ENCODE measurements at regions not wholly inside any gene's neighbourhood (a gene's known extent, or its start where the extent isn't known, plus 50 kb on each side); places are given as distances from the start of the nearest gene placed in this dataset.

GRCh38 chr9:117945286-117945685 is 241.1 kb downstream of the TLR4 start:
- FAIRE-seq, result no peak

DNA sequence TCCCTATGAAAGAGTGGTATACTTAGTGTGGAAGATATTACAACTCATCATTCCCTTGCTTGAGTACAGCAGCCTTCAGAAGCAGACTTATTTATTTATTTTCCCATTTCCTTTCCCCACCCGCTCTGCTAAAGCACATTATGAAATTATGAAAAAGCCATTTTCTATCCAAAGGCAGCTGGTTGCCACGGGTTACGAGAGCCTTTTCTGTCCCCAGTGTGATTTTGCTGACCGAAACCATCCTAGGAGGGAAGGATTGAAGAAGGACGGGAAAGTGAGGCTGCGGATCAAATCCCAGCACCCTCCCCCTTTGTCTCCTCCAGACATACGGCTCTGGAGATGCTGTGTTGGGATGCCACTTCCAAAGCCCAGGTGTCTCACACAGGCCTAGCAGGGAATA is 246.9 kb downstream of the TLR4 start:
- no peak for FAIRE-seq

- FAIRE-seq, result no peak
Observed at GRCh38 chr9:117952581-117952980, 248.4 kb downstream of the TLR4 start.

DNA sequence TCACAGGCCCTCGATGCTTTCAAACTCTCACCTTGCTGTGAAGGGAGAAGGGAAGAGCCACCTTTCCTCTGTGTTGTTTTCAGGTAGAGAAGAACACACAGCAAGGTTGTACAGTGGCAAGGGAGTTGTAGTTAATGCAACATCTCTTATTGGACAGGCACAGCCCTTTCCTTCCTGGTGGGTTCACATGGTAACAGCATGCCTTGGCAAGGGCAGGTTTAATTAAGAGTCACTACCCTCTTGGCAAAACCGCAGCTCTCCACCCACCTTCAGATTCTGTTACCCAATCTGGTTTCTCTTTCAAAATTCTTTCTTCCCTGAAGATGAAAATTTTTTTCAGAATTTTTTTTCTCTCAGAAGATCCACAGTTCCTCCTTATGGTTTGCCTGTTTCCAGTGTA is 253.1 kb downstream of the TLR4 start:
- no peak for FAIRE-seq

- no peak for FAIRE-seq
Observed at GRCh38 chr9:117958726-117959125, 254.5 kb downstream of the TLR4 start.

- FAIRE-seq, result no peak
Observed at GRCh38 chr9:117963493-117964090, 259.4 kb downstream of the TLR4 start.

- FAIRE-seq, result no peak
Observed at GRCh38 chr9:117970276-117971050, 266.3 kb downstream of the TLR4 start.

- no peak for FAIRE-seq
Observed at GRCh38 chr9:117974108-117974507, 269.9 kb downstream of the TLR4 start.

DNA sequence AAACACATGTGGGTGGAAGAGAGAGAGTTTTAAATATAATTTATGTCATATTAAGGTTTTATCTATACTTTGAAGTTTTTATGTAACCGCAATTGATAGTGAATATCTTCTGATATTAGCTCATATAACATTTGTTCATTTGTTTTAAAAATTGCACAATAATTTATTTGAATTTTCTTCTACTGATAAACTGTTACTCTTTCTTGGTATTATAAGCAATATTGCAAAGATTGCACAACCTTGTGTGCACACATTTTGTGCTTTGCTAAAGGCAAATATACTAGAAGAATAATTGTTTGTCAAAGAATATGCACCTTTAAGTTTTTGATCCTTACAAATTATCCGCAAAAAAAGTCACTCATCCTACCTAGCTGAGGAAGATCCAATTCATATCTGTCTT is 275.7 kb downstream of the TLR4 start:
- FAIRE-seq, result no peak

DNA sequence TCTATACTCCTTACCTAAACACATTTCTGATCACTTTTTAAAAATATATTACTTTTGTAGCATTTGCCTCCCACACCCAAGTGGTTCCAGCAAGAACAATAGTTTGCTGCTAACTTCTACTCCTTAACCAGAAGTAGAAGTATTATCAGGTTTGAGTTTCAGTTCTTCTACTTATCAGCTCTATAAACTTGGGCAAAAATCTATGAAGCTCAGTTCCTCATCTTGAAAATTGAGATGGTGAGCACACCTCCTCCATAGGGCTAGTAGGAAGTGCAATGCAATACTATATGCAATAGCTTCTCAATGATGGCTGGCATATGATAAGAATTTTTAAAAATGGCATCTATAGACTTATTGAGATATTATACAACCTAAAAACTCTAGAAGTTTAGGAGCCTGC is 283.7 kb downstream of the TLR4 start:
- FAIRE-seq, result no peak

DNA sequence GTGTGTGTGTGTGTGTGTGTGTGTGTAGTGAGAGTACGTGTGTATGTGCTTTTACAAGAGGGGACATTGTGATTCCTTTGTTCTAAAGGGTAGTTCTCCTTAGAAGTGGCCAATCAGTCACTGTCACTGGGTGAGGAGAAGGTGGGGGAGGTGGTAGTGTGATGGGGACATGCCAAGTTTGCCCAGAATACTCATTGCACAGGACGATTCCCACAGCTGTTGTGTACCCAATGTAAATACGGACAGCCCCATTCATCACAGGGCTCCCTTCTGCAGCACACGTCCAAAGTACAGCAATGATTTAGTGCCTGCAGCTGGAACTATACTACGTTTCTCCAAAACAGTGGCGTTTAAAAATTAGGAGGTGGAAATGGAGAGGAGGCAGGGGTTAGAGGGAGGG is 287.8 kb downstream of the TLR4 start:
- FAIRE-seq, result no peak

- no peak for FAIRE-seq
Observed at GRCh38 chr9:118000581-118000980, 296.4 kb downstream of the TLR4 start.

DNA sequence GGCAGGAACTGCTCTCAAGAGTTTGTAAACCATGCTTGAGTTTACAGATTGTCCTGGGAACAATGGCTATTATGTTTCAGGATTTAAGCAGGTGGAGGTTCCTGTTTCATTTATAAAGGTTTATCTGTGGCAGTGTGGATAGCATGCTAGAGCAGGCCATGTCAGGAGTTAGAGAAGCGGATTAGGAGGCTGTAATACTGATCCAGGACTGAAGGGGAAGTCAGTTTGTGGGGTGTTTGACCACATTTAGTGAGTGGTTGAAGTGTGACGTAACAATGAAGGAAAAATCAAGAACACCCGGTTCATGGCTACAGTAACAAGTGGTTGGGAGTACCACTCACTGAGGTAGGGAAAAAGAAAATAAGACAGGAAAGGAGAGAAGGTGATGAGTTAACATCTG is 299.0 kb downstream of the TLR4 start:
- no peak for FAIRE-seq

- no peak for FAIRE-seq
Observed at GRCh38 chr9:118008246-118008645, 304.0 kb downstream of the TLR4 start.

DNA sequence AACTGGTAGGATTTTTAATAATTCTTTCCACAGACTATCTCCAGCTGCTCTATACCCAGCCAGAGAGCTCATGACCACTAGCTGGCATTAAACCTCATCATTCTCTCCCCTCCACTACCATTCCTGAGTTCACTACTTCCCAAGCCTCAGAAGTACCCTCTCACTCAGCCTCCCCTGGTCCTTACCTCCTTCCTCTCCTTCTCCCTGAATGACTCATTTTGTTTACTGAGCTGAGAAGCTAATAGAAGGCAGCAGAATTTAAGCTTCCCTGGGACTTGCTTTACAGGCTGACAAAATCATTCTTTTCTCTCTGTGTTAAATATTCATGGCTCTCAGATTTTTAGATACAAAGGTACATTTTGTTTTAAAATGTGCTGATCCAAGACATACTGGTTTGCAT is 305.4 kb downstream of the TLR4 start:
- FAIRE-seq, result no peak

DNA sequence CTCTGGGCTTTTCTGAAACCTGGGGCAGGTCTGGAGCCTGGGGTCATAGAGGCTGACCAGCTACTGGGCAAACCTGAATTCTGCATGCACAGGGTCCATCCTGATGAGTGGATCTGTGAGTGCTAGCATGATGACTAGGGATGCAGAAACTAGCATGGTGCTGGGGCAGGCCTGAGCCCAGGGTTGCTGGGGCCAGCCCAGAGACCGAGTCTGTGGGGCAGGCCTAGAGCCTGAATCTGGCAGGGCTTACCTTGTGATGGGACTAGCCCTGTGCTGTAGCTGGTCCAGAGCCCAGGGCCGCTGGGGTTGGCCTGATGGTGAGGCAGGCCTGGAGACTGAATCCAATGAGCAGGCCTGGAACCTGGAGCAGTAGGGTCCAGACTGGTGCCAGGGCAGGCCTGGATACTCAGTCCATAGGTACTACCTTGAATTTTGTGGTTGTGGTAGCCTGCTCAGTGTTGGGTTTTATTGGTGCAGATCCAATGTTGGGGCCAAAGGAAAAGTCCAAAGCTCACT is 313.5 kb downstream of the TLR4 start:
- no peak for FAIRE-seq

DNA sequence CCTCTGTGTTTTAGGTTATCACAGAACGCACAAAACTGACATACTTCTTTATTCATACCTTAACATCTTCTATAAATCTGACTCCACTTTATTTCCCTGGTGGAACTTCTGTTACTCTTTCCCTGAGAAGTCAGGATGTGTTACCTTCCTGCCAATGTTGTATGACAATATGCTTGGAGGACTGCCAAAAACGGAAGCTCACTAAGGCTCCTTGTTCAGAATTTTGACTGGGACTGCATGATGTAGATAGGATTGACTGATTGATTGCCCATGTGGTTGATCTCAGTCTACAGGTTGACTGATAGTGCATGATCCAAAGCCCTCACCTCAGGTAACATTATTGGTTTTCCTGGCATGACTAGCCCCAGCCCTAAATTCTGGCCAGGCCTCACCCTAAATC is 319.4 kb downstream of the TLR4 start:
- FAIRE-seq, result no peak

DNA sequence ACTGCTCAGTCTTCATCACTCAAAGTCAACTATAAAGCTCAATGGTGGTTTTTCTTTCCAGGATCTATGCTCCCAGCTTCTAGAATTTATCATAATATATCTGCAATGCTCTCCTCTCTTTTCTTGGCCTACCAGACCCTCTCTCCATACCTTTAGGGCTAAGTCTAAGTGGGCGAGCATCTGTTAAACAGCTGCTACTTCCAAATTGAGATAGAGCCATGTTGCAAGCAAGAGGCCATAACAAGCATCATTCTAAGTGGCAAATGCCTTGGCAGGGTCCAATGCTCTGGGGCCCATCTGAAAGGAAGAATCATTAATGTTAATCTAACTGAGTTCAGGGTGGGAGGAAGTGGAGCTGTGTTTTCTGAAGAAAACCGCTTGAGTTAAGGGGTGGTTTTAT is 324.0 kb downstream of the TLR4 start:
- no peak for FAIRE-seq

DNA sequence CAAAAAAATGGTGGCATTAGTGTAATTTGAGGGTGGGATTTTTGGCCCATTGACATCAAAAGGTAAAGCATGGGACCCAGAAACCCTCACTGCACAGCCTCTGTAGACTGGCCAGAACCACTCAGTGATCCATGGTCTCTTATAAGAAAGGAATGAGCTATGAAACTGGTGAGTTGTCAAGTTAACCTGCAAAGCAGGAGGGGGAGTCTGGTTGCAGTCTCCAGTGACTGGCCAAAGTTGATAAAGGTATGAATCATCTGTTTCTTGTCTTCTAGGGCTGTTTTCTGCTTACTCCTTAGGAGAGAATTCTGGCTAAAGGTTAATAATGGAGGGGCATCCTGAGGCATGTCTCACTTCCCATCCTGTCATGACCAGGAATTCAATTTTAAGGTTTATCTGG is 325.2 kb downstream of the TLR4 start:
- no peak for FAIRE-seq

- no peak for FAIRE-seq
Observed at GRCh38 chr9:118034701-118035100, 330.5 kb downstream of the TLR4 start.

DNA sequence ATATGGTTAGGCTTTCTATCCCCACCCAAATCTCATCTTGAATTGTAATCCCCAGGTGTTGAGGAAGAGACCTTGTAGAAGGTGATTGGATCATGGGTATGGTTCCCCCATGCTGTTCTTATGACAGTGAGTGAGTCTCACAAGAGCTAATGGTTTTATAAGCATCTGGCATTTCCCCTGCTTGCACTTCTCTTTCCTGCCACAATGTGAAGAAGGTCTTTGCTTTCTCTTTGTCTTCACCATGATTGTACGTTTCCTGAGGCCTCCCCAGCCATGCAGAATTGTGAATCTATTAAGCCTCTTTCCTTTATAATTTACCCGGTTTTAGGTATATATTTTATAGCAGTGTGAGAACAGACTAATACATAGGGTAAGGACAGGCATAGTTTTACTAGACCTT is 334.5 kb downstream of the TLR4 start:
- FAIRE-seq, result no peak

DNA sequence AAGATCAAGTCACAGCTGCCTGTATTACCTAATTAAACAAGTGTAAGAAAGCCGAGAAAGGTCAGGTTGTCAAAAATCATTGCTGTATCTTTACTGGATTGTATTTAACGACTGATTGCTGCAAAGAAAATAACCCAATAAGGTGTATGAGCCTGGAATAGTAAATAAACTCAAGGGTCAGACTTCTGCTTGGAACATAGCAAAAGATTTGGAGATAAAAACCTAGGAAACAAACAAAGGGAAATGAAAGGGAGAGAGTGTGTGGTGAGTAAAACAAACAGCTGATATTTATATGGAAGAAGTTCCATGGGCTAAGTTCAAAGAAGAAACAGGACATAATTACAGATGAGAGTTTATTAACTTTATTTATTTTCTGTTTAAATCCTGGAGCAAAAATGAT is 354.0 kb downstream of the TLR4 start:
- no peak for FAIRE-seq

- FAIRE-seq, result no peak
Observed at GRCh38 chr9:118059484-118060278, 355.5 kb downstream of the TLR4 start.

DNA sequence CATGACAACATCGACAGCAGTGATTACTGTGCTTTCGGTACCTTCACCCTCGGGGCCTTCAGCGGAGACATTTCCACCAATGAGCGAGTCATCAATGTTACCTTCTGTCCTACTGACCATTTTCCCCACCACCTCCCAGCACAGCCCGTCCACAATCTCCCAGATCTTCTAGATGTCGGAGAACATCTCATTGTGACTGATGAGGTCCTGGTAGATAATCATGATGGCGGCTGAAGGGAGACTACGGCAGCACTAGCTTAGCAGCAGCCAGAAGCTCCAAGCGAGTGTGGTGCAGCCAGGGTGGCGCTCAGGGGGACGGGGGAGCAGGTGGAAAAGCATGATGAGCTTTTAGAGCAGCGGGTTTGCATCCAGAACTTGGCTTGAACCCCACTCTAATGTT is 379.0 kb downstream of the TLR4 start:
- FAIRE-seq, result no peak
